Heart right ventricle (tissue), 16 donors: ENCODE measurements at regions not wholly inside any gene's neighbourhood (a gene's known extent, or its start where the extent isn't known, plus 50 kb on each side); places are given as distances from the start of the nearest gene placed in this dataset.
A peak's percentile ranks its signal among the peaks of the same experiment; 100 is the strongest.

Source experiments
- ATAC-seq, 8 donors: fragments of 200-7000 bp; cut with Tn5 transposase; one replicate each; pipeline ENCODE4 v1.9.1; 2020; ENCODE audit warnings: mild to moderate bottlenecking in 8 of 8, moderate library complexity in 8 of 8, moderate number of reproducible peaks in 1 of 8
- DNase-seq, 2 donors: peaks; one replicate each; pipeline ENCODE4 v3.0.0-alpha.2; 2020
- H3K27ac ChIP-seq, 10 donors: fragments of 200-600 bp; sonication (generic) in 2 of 10; one replicate each; pipeline versions ENCODE4 v1.5.0 to v1.8.0; 2020 to 2022; ENCODE audit warnings: mild to moderate bottlenecking in 3 of 10
- H3K27me3 ChIP-seq, 7 donors: fragments of 200-600 bp; one replicate each; pipeline ENCODE4 v1.8.0; 2021 to 2022; ENCODE audit warnings: mild to moderate bottlenecking in 2 of 7
- H3K36me3 ChIP-seq, 9 donors: fragments of 200-600 bp; sonication (generic) in 1 of 9; one replicate each; pipeline versions ENCODE4 v1.5.0 to v1.8.0; 2020 to 2022; ENCODE audit warnings: mild to moderate bottlenecking in 2 of 9
- H3K4me1 ChIP-seq, 9 donors: fragments of 200-600 bp; sonication (generic) in 1 of 9; one replicate each; pipeline versions ENCODE4 v1.5.0 to v1.8.0; 2020 to 2022; ENCODE audit warnings: mild to moderate bottlenecking in 4 of 9
- H3K4me3 ChIP-seq, 10 donors: fragments of 200-600 bp; sonication (generic) in 2 of 10; one replicate each; pipeline versions ENCODE4 v1.5.0 to v1.8.0; 2020 to 2022; ENCODE audit warnings: mild to moderate bottlenecking in 7 of 10, moderate library complexity in 2 of 10
- H3K9me3 ChIP-seq, 11 donors: fragments of 200-600 bp in 10 of 11; sonication (generic) in 2 of 11; one replicate each; pipeline versions ENCODE4 v1.5.0 to v1.8.0; 2013 to 2022; ENCODE audit warnings: mild to moderate bottlenecking in 2 of 11, control low read depth in 1 of 11, moderate library complexity in 1 of 11
- CTCF ChIP-seq, 9 donors: fragments of 200-600 bp; sonication (generic) in 2 of 9; IDR thresholded peaks; one replicate each; pipeline versions ENCODE4 v1.5.0 to v1.8.0; 2021 to 2022; ENCODE audit warnings: antibody characterized with exemption in 9 of 9, mild to moderate bottlenecking in 5 of 9, moderate library complexity in 1 of 9
- WGBS, 2 donors: extraction: QIAGEN DNeasy Blood & Tissue Kit; methylation state at CpG; one replicate each; pipeline ENCODE4 v1.1.7; 2013; ENCODE audit warnings: inconsistent platforms in 1 of 2; 5-methylcytosine and 5-hydroxymethylcytosine counted together
- intact Hi-C, 10 donors: fragments of 100-400 bp; cut with DNase I; formaldehyde crosslinking; loops; one replicate each; pipeline versions ENCODE4 v1.11.1 to v1.14.2; 2022
- donor health status: Arrhythmogenic right ventricular cardiomyopathy.
- donor health status: ischemic (EF 13 %, LVEDD 7.1; RV severe dilation, severe dysfunction).
- donor health status: healthy with polysubstance abuse.
- donor health status: DM: no; HTN: yes; CAD: no.
- donor health status: DM: no; HTN: no; CAD: no.
- donor health status: ischemic (EF 25% LVEDD 6.9; RV normal size, moderate dysfunction).
- donor health status: ischemic (EF 25% LVEDD 5.7; RV mildly dilated, moderate dysfunction).
- donor health status: healthy.
- donor health status: DM: yes; HTN: yes; CAD: no.
- donor health status: Ischemic cardiomyopathy.
- donor health status: ischemic (EF 35%, LVEDD 5.7; RV mildly dilated, moderate dysfunction).
- donor health status: nonischemic (EF 11% LVEDD 7.7; RV severe dilation, severe dysfunction).
- donor health status: DM: yes; HTN: yes; CAD: no.
- donor health status: PGD.
- donor health status: ischemic (EF 29% LVEDD 5.4; RV normal size, mild dysfunction).
- donor health status: nonischemic (EF 23%, LVEDD 6.1; RV moderate dilation, normal function).

GRCh38 chr17:22138861-22139469, 446.6 kb downstream of the KCNJ18 start:
- ATAC-seq (peak in 2 of 8 donors; percentile 18 to 23), DNase-seq (no peak)
- no peak overlapping the region for H3K4me3 ChIP-seq
- H3K9me3 ChIP-seq = peaks cover 0 to 23% (median 0%) of the 10 kb centered on the region in 11 donors
- intact Hi-C loops = no loop called here
- no peaks in the 10 kb centered on the region for H3K27me3 ChIP-seq
- H3K4me1 ChIP-seq = no peaks in the 10 kb centered on the region
- 16 to 20% methylated on average over 2 of the region's 2 CpGs for WGBS, 2 donors
- H3K36me3 ChIP-seq = no peaks in the 10 kb centered on the region
- TF ChIP-seq CTCF (IDR thresholded peaks at IDR 0.05) = no peak
- H3K27ac ChIP-seq = no peak overlapping the region

DNA sequence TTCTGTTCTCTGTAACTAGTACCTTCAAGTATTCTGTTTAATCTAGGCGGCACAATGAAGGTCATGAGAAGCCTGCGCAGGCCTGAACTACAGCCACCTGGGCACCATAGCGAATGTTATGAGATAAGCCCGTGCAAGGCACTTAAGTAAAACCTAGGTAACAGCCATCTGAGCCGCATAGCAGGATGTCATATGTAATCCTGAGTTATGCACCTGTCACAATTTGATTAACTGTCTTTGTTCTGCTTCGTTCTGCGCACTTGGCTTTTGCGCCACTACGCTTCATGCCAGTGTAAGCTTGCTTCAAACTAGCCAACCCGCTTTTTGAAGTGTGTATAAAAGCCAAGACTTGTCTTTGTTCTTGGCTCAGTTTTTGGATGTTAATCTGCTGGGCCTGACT, 449.8 kb downstream of the KCNJ18 start:
- TF ChIP-seq CTCF (IDR thresholded peaks at IDR 0.05) = no peak
- Histone ChIP-seq H3K4me1 (no peaks in the 10 kb centered on the region), H3K9me3 (peaks cover 0 to 34% (median 0%) of the 10 kb centered on the region in 11 donors), H3K36me3 (no peaks in the 10 kb centered on the region), H3K27me3 (no peaks in the 10 kb centered on the region), H3K4me3 (no peak overlapping the region), H3K27ac (no peak overlapping the region)
- DNase-seq (no peak), ATAC-seq (peak in 1 of 8 donors; percentile 25)
- intact Hi-C loops = no loop called here
- 51 to 63% methylated on average over 10 of the region's 10 CpGs for WGBS, 2 donors

DNA sequence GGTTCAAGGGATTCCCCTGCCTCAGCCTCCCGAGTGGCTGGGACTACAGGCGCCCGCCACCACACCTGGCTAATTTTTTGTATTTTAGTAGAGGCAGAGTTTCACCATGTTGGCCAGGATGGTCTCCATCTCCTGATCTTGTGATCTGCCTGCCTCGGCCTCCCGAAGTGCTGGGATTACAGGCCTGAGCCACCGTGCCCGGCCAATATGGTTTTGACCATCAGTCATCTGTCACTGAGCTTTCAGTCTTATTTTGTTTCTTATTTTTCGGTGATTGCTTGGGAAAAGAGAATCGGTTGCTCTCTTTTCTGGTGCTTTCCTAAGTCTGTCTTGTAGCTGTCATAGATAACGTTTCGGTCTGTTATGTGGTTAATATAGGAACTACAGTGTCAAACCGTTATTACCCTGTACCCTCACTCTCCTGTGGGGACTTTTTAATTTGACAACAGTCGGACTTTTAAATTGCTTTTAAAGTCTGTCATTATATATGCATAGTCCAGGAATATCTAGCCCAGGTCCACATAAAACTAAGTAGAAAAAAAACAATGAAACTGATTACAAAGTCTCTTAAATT, 453.4 kb downstream of the KCNJ18 start:
- TF ChIP-seq CTCF (IDR thresholded peaks at IDR 0.05) = no peak
- intact Hi-C loops = no loop called here
- no peaks in the 10 kb centered on the region for H3K36me3 ChIP-seq
- no peak overlapping the region for H3K4me3 ChIP-seq
- peaks cover 0 to 22% (median 0%) of the 10 kb centered on the region in 11 donors for H3K9me3 ChIP-seq
- H3K27me3 ChIP-seq = no peaks in the 10 kb centered on the region
- H3K27ac ChIP-seq = no peak overlapping the region
- ATAC-seq (no peak), DNase-seq (no peak)
- H3K4me1 ChIP-seq = no peaks in the 10 kb centered on the region
- 72 to 77% methylated on average over 13 of the region's 13 CpGs for WGBS, 2 donors

GRCh38 chr17:22158364-22158763, 466.0 kb downstream of the KCNJ18 start:
- no peaks in the 10 kb centered on the region for H3K4me1 ChIP-seq
- ATAC-seq = no peak
- 40 to 44% methylated on average over 1 of the region's 1 CpG for WGBS, 2 donors
- H3K36me3 ChIP-seq = no peaks in the 10 kb centered on the region
- H3K9me3 ChIP-seq = peaks cover 0 to 3% (median 0%) of the 10 kb centered on the region in 11 donors
- no peak for TF ChIP-seq CTCF (IDR thresholded peaks at IDR 0.05)
- H3K27ac ChIP-seq = no peak overlapping the region
- H3K4me3 ChIP-seq = no peak overlapping the region
- DNase-seq = no peak
- intact Hi-C loops = no loop called here
- H3K27me3 ChIP-seq = no peaks in the 10 kb centered on the region
